ENCODE measurements at regions not wholly inside any gene's neighbourhood (a gene's known extent, or its start where the extent isn't known, plus 50 kb on each side); places are given as distances from the start of the nearest gene placed in this dataset.

- peaks cover 3 to 12% of the 10 kb centered on the region in 2 experiments; a peak in 4 of 5 replicates for H3K27me3 ChIP-seq (ENCODE audit: control insufficient read depth in 1 of 2, insufficient read depth in 2 of 2, low read length in 2 of 2)
- no TSS peak for BruUV-seq (replicated peaks)
- CTCF ChIA-PET (ENCODE audit: low intra/inter-chr PET ratio, low total read pairs) = no interaction called here
Measured at GRCh38 chr6:166861304-166861703, 95.0 kb downstream of the RNASET2 start.

More at GRCh38 chr6:166861304-166861703, 95.0 kb downstream of the RNASET2 start:
- ATAC-seq = no peak
- H3K4me1 ChIP-seq (ENCODE audit: insufficient read depth, low read length) = peaks cover 24% of the 10 kb centered on the region
- no peak overlapping the region for H3K4me3 ChIP-seq (replicated peaks in 1 of 3; ENCODE audit: insufficient read depth in 1 of 3, low read depth in 2 of 3, low read length in 3 of 3)
- in situ Hi-C loops (cut with HindIII; ENCODE audit: extremely low pct_ligation_motif_present, low pct_unique_long_range_greater_than_20kb) = no loop called here
- H3K9me3 ChIP-seq (ENCODE audit: low read length) = no peaks in the 10 kb centered on the region
- intact Hi-C loops (cut with micrococcal nuclease; ENCODE audit: unreplicated experiment) = no loop called here
- POLR2A ChIA-PET = no interaction called here
- H2AFZ ChIP-seq (ENCODE audit: low read length) = no peak overlapping the region
- no peak overlapping the region for H3K4me2 ChIP-seq (ENCODE audit: low read depth, low read length)
- no peaks in the 10 kb centered on the region for H4K20me1 ChIP-seq (ENCODE audit: insufficient read depth, low read length)
- no peak for DNase-seq (ENCODE audit: low spot score)
- WGBS (ENCODE audit: low lambda C conversion rate) = 65% methylated on average over 5 of the region's 5 CpGs
- H3K27ac ChIP-seq (ENCODE audit: extremely low read length, insufficient read depth, low read length) = no peak overlapping the region
- no peak overlapping the region for H3K9ac ChIP-seq (ENCODE audit: insufficient read depth, low read depth, low read length)
- no peaks in the 10 kb centered on the region for H3K36me3 ChIP-seq (replicated peaks in 1 of 2; ENCODE audit: control insufficient read depth in 1 of 2, insufficient read depth in 2 of 2, low read length in 2 of 2)
- H3K79me2 ChIP-seq (ENCODE audit: insufficient read depth, low read length) = no peaks in the 10 kb centered on the region
- FAIRE-seq = no peak
- TF ChIP-seq PRDM4 (CRISPR knock-in tag; IDR thresholded peaks at IDR 0.05; ENCODE audit: borderline replicate concordance) (no peak), ZNF275 (CRISPR knock-in tag; IDR thresholded peaks at IDR 0.05; ENCODE audit: borderline replicate concordance) (no peak), CREM (IDR thresholded peaks at IDR 0.05) (no peak), CREM (CRISPR knock-in tag; IDR thresholded peaks at IDR 0.05) (no peak), ZNF276 (CRISPR knock-in tag; IDR thresholded peaks at IDR 0.05; ENCODE audit: low read depth) (no peak), CENPT (CRISPR knock-in tag; IDR thresholded peaks at IDR 0.05; ENCODE audit: low read depth) (no peak), ZNF557 (CRISPR knock-in tag; IDR thresholded peaks at IDR 0.05) (no peak), ETV5 (CRISPR knock-in tag; IDR thresholded peaks at IDR 0.05; ENCODE audit: borderline replicate concordance) (no peak), ZNF318 (CRISPR knock-in tag; IDR thresholded peaks at IDR 0.05) (no peak), ATF7-NPFF (CRISPR knock-in tag; IDR thresholded peaks at IDR 0.05; ENCODE audit: low read depth) (no peak)

Data from HepG2 (cell line).